CD4-positive, alpha-beta T cell (primary cell): ENCODE measurements at regions not wholly inside any gene's neighbourhood (a gene's known extent, or its start where the extent isn't known, plus 50 kb on each side); places are given as distances from the start of the nearest gene placed in this dataset.

Experiments used
- ATAC-seq: fragments of 200-7000 bp; cut with Tn5 transposase; one replicate; pipeline ENCODE4 v1.10.0; 2022; ENCODE audit warnings: mild to moderate bottlenecking; ENCODE audit not compliant: poor library complexity
- CTCF ChIA-PET: fragments of 350-600 bp; sonication (Branson Sonifier 250); formaldehyde crosslinking; loops from one replicate; lab custom pipeline; 2021; ENCODE audit warnings: antibody characterized with exemption, inconsistent platforms; lab: Charles Lee
- POLR2A ChIA-PET: fragments of 350-600 bp; sonication (Branson Sonifier 250); formaldehyde crosslinking; loops from one replicate; lab custom pipeline; 2021; ENCODE audit warnings: antibody characterized with exemption, inconsistent platforms; lab: Charles Lee
- DNase-seq, 14 experiments: peaks; one replicate each; pipeline ENCODE4 v3.0.0-alpha.2; 2013 to 2020; ENCODE audit warnings: mixed read lengths in 2 of 14
- H3K27ac ChIP-seq, 2 donors: one replicate each; pipeline versions ENCODE4 v1.5.1 to v1.7.0; 2013; ENCODE audit warnings: low read length in 2 of 2, low read depth in 1 of 2, mild to moderate bottlenecking in 1 of 2
- H3K27me3 ChIP-seq, 2 experiments: 1 replicate in 1 of 2; 2 replicates in 1 of 2; pipeline versions ENCODE4 v1.6.1 to v1.7.0; 2013; ENCODE audit warnings: low read length in 2 of 2, control low read depth in 1 of 2, mild to moderate bottlenecking in 1 of 2, moderate library complexity in 1 of 2; ENCODE audit not compliant: insufficient read depth in 2 of 2, control insufficient read depth in 1 of 2
- H3K36me3 ChIP-seq: one replicate; pipeline ENCODE4 v1.6.1; 2013; ENCODE audit warnings: low read length, control low read depth; ENCODE audit not compliant: insufficient read depth
- H3K4me1 ChIP-seq: one replicate; pipeline ENCODE4 v1.6.1; 2013; ENCODE audit warnings: low read length, control low read depth; ENCODE audit not compliant: insufficient read depth
- H3K4me3 ChIP-seq: one replicate; pipeline ENCODE4 v1.5.1; 2013; ENCODE audit warnings: mild to moderate bottlenecking, low read length, moderate library complexity
- H3K9me3 ChIP-seq, 2 experiments: 1 replicate in 1 of 2; 2 replicates in 1 of 2; pipeline versions ENCODE4 v1.6.1 to v1.7.0; 2013; ENCODE audit warnings: low read length in 2 of 2, mild to moderate bottlenecking in 2 of 2, control low read depth in 1 of 2, moderate library complexity in 1 of 2; ENCODE audit not compliant: control insufficient read depth in 1 of 2, insufficient read depth in 1 of 2
- H3K27ac Mint-ChIP-seq: one replicate; pipeline ENCODE4 v1.8.0; 2020; ENCODE audit warnings: mixed read lengths
- H3K27me3 Mint-ChIP-seq: one replicate; pipeline ENCODE4 v1.8.0; 2021; ENCODE audit warnings: mixed read lengths
- H3K36me3 Mint-ChIP-seq: one replicate; pipeline ENCODE4 v1.8.0; 2021; ENCODE audit warnings: low read depth, mixed read lengths
- H3K4me1 Mint-ChIP-seq: one replicate; pipeline ENCODE4 v1.8.0; 2021; ENCODE audit warnings: low read depth, mixed read lengths
- H3K4me3 Mint-ChIP-seq: one replicate; pipeline ENCODE4 v1.8.0; 2020; ENCODE audit warnings: mild to moderate bottlenecking, mixed read lengths
- H3K9me3 Mint-ChIP-seq: one replicate; pipeline ENCODE4 v1.8.0; 2020; ENCODE audit warnings: mixed read lengths
- CTCF ChIP-seq: fragments of 200-600 bp; IDR thresholded peaks from one replicate; pipeline ENCODE4 v1.8.0; 2022; ENCODE audit warnings: antibody characterized with exemption, mild to moderate bottlenecking
- intact Hi-C, 2 experiments: fragments of 100-400 bp; cut with DNase I in 1 of 2; cut with micrococcal nuclease in 1 of 2; formaldehyde crosslinking; loops; one replicate each; pipeline versions ENCODE4 v1.15.1 to v1.9.0; 2023 to 2025; cut with DNase I, micrococcal nuclease

- intact Hi-C loops: no loop called here
- H3K4me3 Mint-ChIP-seq: no peak overlapping the region
- DNase-seq (no peak), ATAC-seq (no peak)
- Histone ChIP-seq H3K4me3 (no peak overlapping the region), H3K27me3 (peaks cover 0 to 4% of the 10 kb centered on the region in 2 experiments), H3K36me3 (no peaks in the 10 kb centered on the region), H3K4me1 (no peaks in the 10 kb centered on the region), H3K9me3 (peaks cover 0 to 6% of the 10 kb centered on the region in 2 experiments), H3K27ac (no peak overlapping the region)
- no peak for TF ChIP-seq CTCF
- no peaks in the 10 kb centered on the region for H3K36me3 Mint-ChIP-seq
- peaks cover 26% of the 10 kb centered on the region for H3K27me3 Mint-ChIP-seq
- no peaks in the 10 kb centered on the region for H3K4me1 Mint-ChIP-seq
- H3K27ac Mint-ChIP-seq: no peak overlapping the region
- no peaks in the 10 kb centered on the region for H3K9me3 Mint-ChIP-seq
- ChIA-PET CTCF (no interaction called here), POLR2A (no interaction called here)
These were observed 438.5 kb upstream of the B3GAT1 start for GRCh38 chr11:134850566-134850965.

GRCh38 chr11:134849833-134850232 is 437.8 kb upstream of the B3GAT1 start:
- H3K4me3 ChIP-seq: no peak overlapping the region
- Mint-ChIP-seq H3K9me3 (no peaks in the 10 kb centered on the region), H3K4me3 (no peak overlapping the region), H3K27me3 (peaks cover 31% of the 10 kb centered on the region), H3K27ac (no peak overlapping the region), H3K4me1 (no peaks in the 10 kb centered on the region), H3K36me3 (no peaks in the 10 kb centered on the region)
- intact Hi-C loops: no loop called here
- CTCF ChIA-PET: no interaction called here
- H3K27ac ChIP-seq: no peak overlapping the region
- TF ChIP-seq CTCF: no peak
- ATAC-seq (no peak), DNase-seq (no peak)
- no peaks in the 10 kb centered on the region for H3K4me1 ChIP-seq
- POLR2A ChIA-PET: no interaction called here
- no peaks in the 10 kb centered on the region for H3K36me3 ChIP-seq
- H3K27me3 ChIP-seq: peaks cover 0 to 4% of the 10 kb centered on the region in 2 experiments
- H3K9me3 ChIP-seq: peaks cover 0 to 6% of the 10 kb centered on the region in 2 experiments

GRCh38 chr11:134847083-134847715 is 435.2 kb upstream of the B3GAT1 start:
- POLR2A ChIA-PET: no interaction called here
- no peaks in the 10 kb centered on the region for H3K4me1 Mint-ChIP-seq

More at GRCh38 chr11:134847083-134847715, 435.2 kb upstream of the B3GAT1 start:
- Histone ChIP-seq H3K36me3 (no peaks in the 10 kb centered on the region), H3K4me1 (no peaks in the 10 kb centered on the region), H3K4me3 (no peak overlapping the region), H3K27me3 (peaks cover 0 to 2% of the 10 kb centered on the region in 2 experiments), H3K9me3 (peaks cover 0 to 6% of the 10 kb centered on the region in 2 experiments), H3K27ac (no peak overlapping the region)
- Mint-ChIP-seq H3K27me3 (peaks cover 24% of the 10 kb centered on the region), H3K27ac (no peak overlapping the region), H3K9me3 (no peaks in the 10 kb centered on the region), H3K36me3 (no peaks in the 10 kb centered on the region), H3K4me3 (no peak overlapping the region)
- no peak for DNase-seq
- intact Hi-C loops: no loop called here
- CTCF ChIA-PET: no interaction called here
- no peak for ATAC-seq
- TF ChIP-seq CTCF: no peak
